Endothelial cell of umbilical vein (primary cell): ENCODE measurements at regions not wholly inside any gene's neighbourhood (a gene's known extent, or its start where the extent isn't known, plus 50 kb on each side); places are given as distances from the start of the nearest gene placed in this dataset.

ENCODE experiments used
- BruUV-seq: library from RNA; stranded (reverse); fragments of 400-500 nt; replicated peaks from 2 replicates; lab custom pipeline; 2021; lab: Mats Ljungman, UMichigan
- CTCF ChIA-PET: fragments of 300-600, 350-600 bp; sonication (Branson Sonifier 250); formaldehyde crosslinking; loops from one replicate; lab custom pipeline; 2021; ENCODE audit warnings: antibody characterized with exemption, inconsistent platforms; lab: Charles Lee
- POLR2A ChIA-PET: fragments of 300-600, 350-600 bp; sonication (Branson Sonifier 250); formaldehyde crosslinking; loops from one replicate; lab custom pipeline; 2021; ENCODE audit warnings: antibody characterized with exemption, inconsistent platforms; lab: Charles Lee
- DNase-seq: peaks from one replicate; pipeline ENCODE4 v3.0.0-alpha.2; 2011; ENCODE audit warnings: low read depth, low spot score
- FAIRE-seq: peaks from 2 replicates; lab custom pipeline; 2011; peaks lifted over from hg19 to GRCh38; lab: Jason Lieb, UNC
- H2AFZ ChIP-seq: 2 replicates; pipeline ENCODE4 v1.6.0; 2012; ENCODE audit warnings: low read depth, low read length, control low read depth, inconsistent platforms
- H3K27ac ChIP-seq: 2 replicates; pipeline ENCODE4 v1.5.1; 2011; ENCODE audit warnings: low read depth, mild to moderate bottlenecking, control low read depth, low read length, moderate library complexity; ENCODE audit not compliant: insufficient read depth
- H3K27me3 ChIP-seq, 2 experiments: 2 replicates each; pipeline versions ENCODE4 v1.6.0 to v1.6.1; 2011; ENCODE audit warnings: low read length in 2 of 2, mixed read lengths in 1 of 2; ENCODE audit not compliant: control insufficient read depth in 2 of 2, insufficient read depth in 2 of 2
- H3K36me3 ChIP-seq, 2 experiments: 2 replicates in 1 of 2; 3 replicates in 1 of 2; pipeline ENCODE4 v1.5.1; 2011; ENCODE audit warnings: low read length in 2 of 2, mild to moderate bottlenecking in 1 of 2, moderate library complexity in 1 of 2; ENCODE audit not compliant: control insufficient read depth in 2 of 2, insufficient read depth in 2 of 2; ENCODE audit errors: extremely low read depth in 1 of 2
- H3K4me1 ChIP-seq: 3 replicates; pipeline ENCODE4 v1.5.1; 2011; ENCODE audit warnings: mild to moderate bottlenecking, low read length; ENCODE audit not compliant: control insufficient read depth, insufficient read depth; ENCODE audit errors: extremely low read depth
- H3K4me2 ChIP-seq: 2 replicates; pipeline ENCODE4 v1.6.1; 2011; ENCODE audit warnings: low read length, control low read depth, mixed read lengths; ENCODE audit not compliant: insufficient read depth
- H3K4me3 ChIP-seq, 3 experiments: fragments of 200-600 bp in 1 of 3; sonication (generic), shearing (Covaris generic) in 1 of 3; replicated peaks in 1 of 3; 2 replicates each; pipeline ENCODE4 v1.5.1; 2011 to 2016; ENCODE audit warnings: control low read depth in 3 of 3, low read length in 3 of 3, mild to moderate bottlenecking in 2 of 3, inconsistent platforms in 1 of 3, low read depth in 1 of 3, moderate library complexity in 1 of 3; ENCODE audit not compliant: insufficient read depth in 1 of 3
- H3K79me2 ChIP-seq: 2 replicates; pipeline ENCODE4 v1.6.0; 2012; ENCODE audit warnings: low read length, inconsistent platforms; ENCODE audit not compliant: control insufficient read depth, insufficient read depth
- H3K9ac ChIP-seq: replicated peaks from 2 replicates; pipeline ENCODE3; 2011; ENCODE audit warnings: low read length, control low read depth; ENCODE audit not compliant: insufficient read depth; ENCODE audit errors: extremely low read depth
- H3K9me1 ChIP-seq: replicated peaks from 3 replicates; pipeline ENCODE4 v1.6.0; 2011; ENCODE audit warnings: mild to moderate bottlenecking, low read length; ENCODE audit not compliant: control insufficient read depth, insufficient read depth; ENCODE audit errors: extremely low read depth
- H3K9me3 ChIP-seq: replicated peaks from 2 replicates; pipeline ENCODE4 v1.5.1; 2012; ENCODE audit warnings: low read length, inconsistent platforms; ENCODE audit not compliant: control insufficient read depth, insufficient read depth
- H4K20me1 ChIP-seq: replicated peaks from 2 replicates; pipeline ENCODE3; 2011; ENCODE audit warnings: mild to moderate bottlenecking, low read length; ENCODE audit not compliant: control insufficient read depth, insufficient read depth; ENCODE audit errors: extremely low read depth
- CTCF ChIP-seq, 2 donors: IDR thresholded peaks; 1 replicate in 1 of 2; 2 replicates in 1 of 2; pipeline ENCODE4 v1.5.1; 2011; ENCODE audit warnings: low read length in 2 of 2, mild to moderate bottlenecking in 2 of 2, moderate library complexity in 2 of 2, control low read depth in 1 of 2, inconsistent platforms in 1 of 2, low read depth in 1 of 2; ENCODE audit not compliant: insufficient read depth in 1 of 2; ENCODE audit errors: extremely low read depth in 1 of 2
- EZH2 ChIP-seq: IDR thresholded peaks from 2 replicates; pipeline ENCODE4 v1.6.1; 2012; ENCODE audit warnings: borderline replicate concordance, low read depth, mild to moderate bottlenecking, moderate library complexity, low read length, inconsistent platforms; ENCODE audit not compliant: severe bottlenecking
- FOS ChIP-seq: IDR thresholded peaks from 2 replicates; pipeline ENCODE4 v1.6.1; 2011; ENCODE audit warnings: mild to moderate bottlenecking, low read length, moderate library complexity, borderline replicate concordance; ENCODE audit not compliant: insufficient read depth
- GATA2 ChIP-seq: IDR thresholded peaks from 2 replicates; pipeline ENCODE4 v1.7.0; 2011; ENCODE audit warnings: low read depth, mild to moderate bottlenecking, moderate library complexity, mixed read lengths, low read length; ENCODE audit not compliant: insufficient read length, insufficient read depth
- JUN ChIP-seq: IDR thresholded peaks from 2 replicates; pipeline ENCODE4 v1.6.1; 2011; ENCODE audit warnings: borderline replicate concordance, low read depth; ENCODE audit not compliant: insufficient read length, insufficient read depth
- MYC ChIP-seq: IDR thresholded peaks from one replicate; pipeline ENCODE4 v1.6.1; 2011; ENCODE audit warnings: mild to moderate bottlenecking, low read depth, low read length
- POLR2A ChIP-seq: IDR thresholded peaks from 2 replicates; pipeline ENCODE4 v1.6.1; 2012; ENCODE audit warnings: low read depth, mild to moderate bottlenecking, control low read depth, low read length
- POLR2AphosphoS5 ChIP-seq: IDR thresholded peaks from 2 replicates; pipeline ENCODE4 v1.6.1; 2012; ENCODE audit warnings: low read depth, mild to moderate bottlenecking, control low read depth, low read length, moderate library complexity; ENCODE audit not compliant: insufficient read depth
- dilution Hi-C: fragments of 300-500 bp; cut with MboI; formaldehyde crosslinking; loops from one replicate; pipeline ENCODE4 v1.15.0; 2019; ENCODE audit warnings: low sequenced_read_pairs; ENCODE audit not compliant: extremely low pct_ligation_motif_present
- intact Hi-C: fragments of 100-400 bp; cut with micrococcal nuclease; formaldehyde crosslinking; loops from one replicate; pipeline ENCODE4 v1.10.0; 2022
- TF ChIP-seq, protein P1 (sequence below): IDR thresholded peaks from 2 replicates; pipeline ENCODE4 v1.6.1; 2011; ENCODE audit not compliant: insufficient read depth, insufficient read length

DNA sequence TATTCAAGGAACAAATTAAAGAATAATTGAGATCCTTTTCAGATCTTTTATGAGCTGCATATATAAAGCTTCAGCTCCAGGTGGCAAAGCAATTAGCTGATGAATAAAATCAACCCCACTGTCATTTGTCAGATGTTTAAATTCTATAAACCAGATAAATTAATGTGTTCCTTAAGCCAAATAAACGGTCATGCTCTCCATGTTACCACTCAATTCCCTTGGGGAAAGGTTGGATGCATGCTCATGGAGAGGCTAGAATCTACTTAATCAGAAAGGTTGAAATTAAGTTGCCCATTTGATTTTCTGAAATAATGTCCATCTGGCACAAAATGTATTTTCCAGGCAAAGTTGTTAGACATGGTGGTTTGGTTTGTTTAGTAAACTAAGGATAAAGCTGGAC lies 282.5 kb upstream of the SPRED2 start:
- DNase-seq (no peak), FAIRE-seq (no peak)
- BruUV-seq: no TSS peak
- TF ChIP-seq, protein P1, sequence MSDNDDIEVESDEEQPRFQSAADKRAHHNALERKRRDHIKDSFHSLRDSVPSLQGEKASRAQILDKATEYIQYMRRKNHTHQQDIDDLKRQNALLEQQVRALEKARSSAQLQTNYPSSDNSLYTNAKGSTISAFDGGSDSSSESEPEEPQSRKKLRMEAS: no peak
- no peak for TF ChIP-seq CTCF (IDR thresholded peaks at IDR 0.05; ENCODE audit: extremely low read depth in 1 of 2, insufficient read depth in 1 of 2, low read depth in 1 of 2, low read length in 2 of 2)
- TF ChIP-seq FOS: no peak
- TF ChIP-seq POLR2A: no peak
- TF ChIP-seq JUN: no peak
- no peak for TF ChIP-seq GATA2
- TF ChIP-seq EZH2: no peak
- TF ChIP-seq MYC: no peak
- no peak for TF ChIP-seq POLR2AphosphoS5
- Histone ChIP-seq H3K36me3 (no peaks in the 10 kb centered on the region), H3K27ac (no peak overlapping the region), H4K20me1 (no peaks in the 10 kb centered on the region), H3K4me1 (no peaks in the 10 kb centered on the region), H3K4me3 (no peak overlapping the region), H3K9me1 (no peaks in the 10 kb centered on the region), H3K4me2 (no peak overlapping the region), H3K9me3 (no peaks in the 10 kb centered on the region), H3K9ac (no peak overlapping the region), H3K27me3 (no peaks in the 10 kb centered on the region), H2AFZ (no peak overlapping the region), H3K79me2 (no peaks in the 10 kb centered on the region)
- intact Hi-C loops: no loop called here
- ChIA-PET CTCF (no interaction called here), POLR2A (no interaction called here)
- dilution Hi-C loops: no loop called here
